H1 (cell line): ENCODE measurements at regions not wholly inside any gene's neighbourhood (a gene's known extent, or its start where the extent isn't known, plus 50 kb on each side); places are given as distances from the start of the nearest gene placed in this dataset.

Experiments
- CTCF ChIA-PET: fragments of 300-600 bp; sonication (Branson Sonifier 250); formaldehyde crosslinking; loops from one replicate; lab custom pipeline; 2021; ENCODE audit not compliant: partially characterized antibody; lab: Charles Lee
- POLR2A ChIA-PET: fragments of 300-600 bp; sonication (Branson Sonifier 250); formaldehyde crosslinking; loops from one replicate; lab custom pipeline; 2021; ENCODE audit warnings: inconsistent platforms; ENCODE audit not compliant: partially characterized antibody; lab: Charles Lee
- DNase-seq, 2 experiments: peaks; one replicate each; pipeline versions ENCODE4 v3.0.0 to v3.0.0-alpha.2; 2010 to 2022; ENCODE audit warnings: low spot score in 2 of 2, low read depth in 1 of 2, mixed read lengths in 1 of 2
- FAIRE-seq: peaks from 2 replicates; lab custom pipeline; 2011; peaks lifted over from hg19 to GRCh38; lab: Jason Lieb, UNC
- H2AFZ ChIP-seq: 2 replicates; pipeline ENCODE4 v1.8.1; 2012; ENCODE audit warnings: low read length, inconsistent platforms
- H2AK5ac ChIP-seq: 2 replicates; pipeline ENCODE4 v1.6.1; 2013; ENCODE audit warnings: low read depth, low read length
- H2BK120ac ChIP-seq: replicated peaks from 2 replicates; pipeline ENCODE3; 2013; ENCODE audit warnings: low read depth, low read length, inconsistent platforms
- H2BK12ac ChIP-seq: 2 replicates; pipeline ENCODE4 v1.6.1; 2013; ENCODE audit warnings: low read depth, low read length
- H2BK15ac ChIP-seq: 2 replicates; pipeline ENCODE4 v1.6.1; 2013; ENCODE audit warnings: low read length
- H2BK20ac ChIP-seq: 2 replicates; pipeline ENCODE4 v1.6.1; 2013; ENCODE audit warnings: low read length
- H2BK5ac ChIP-seq: 2 replicates; pipeline ENCODE4 v1.6.1; 2013; ENCODE audit warnings: low read depth, low read length
- H3K14ac ChIP-seq: 2 replicates; pipeline ENCODE4 v1.6.1; 2013; ENCODE audit warnings: inconsistent platforms; ENCODE audit not compliant: insufficient read length
- H3K18ac ChIP-seq: 2 replicates; pipeline ENCODE4 v1.6.1; 2013; ENCODE audit warnings: low read length; ENCODE audit errors: extremely low read depth
- H3K23ac ChIP-seq: 2 replicates; pipeline ENCODE4 v1.6.1; 2013; ENCODE audit warnings: inconsistent platforms; ENCODE audit not compliant: insufficient read length
- H3K23me2 ChIP-seq: 2 replicates; pipeline ENCODE4 v1.6.1; 2013; ENCODE audit warnings: low read depth, low read length
- H3K27ac ChIP-seq: 2 replicates; pipeline ENCODE4 v1.6.1; 2011; ENCODE audit warnings: low read depth, low read length, inconsistent platforms
- H3K27me3 ChIP-seq, 4 experiments: replicated peaks in 1 of 4; 1 replicate in 1 of 4; 2 replicates in 3 of 4; pipeline versions ENCODE4 v1.6.1 to v1.8.1; 2011 to 2013; ENCODE audit warnings: low read length in 3 of 4, mild to moderate bottlenecking in 3 of 4, inconsistent platforms in 2 of 4, mixed read lengths in 2 of 4, moderate library complexity in 1 of 4; ENCODE audit not compliant: control insufficient read depth in 3 of 4, insufficient read depth in 3 of 4; ENCODE audit errors: extremely low read depth in 1 of 4
- H3K36me3 ChIP-seq, 4 experiments: 2 replicates each; pipeline versions ENCODE4 v1.6.1 to v1.8.1; 2011 to 2013; ENCODE audit warnings: mild to moderate bottlenecking in 4 of 4, low read length in 3 of 4, moderate library complexity in 2 of 4, control low read depth in 1 of 4, inconsistent platforms in 1 of 4; ENCODE audit not compliant: insufficient read depth in 4 of 4, control insufficient read depth in 2 of 4
- H3K4ac ChIP-seq: replicated peaks from 2 replicates; pipeline ENCODE3; 2013; ENCODE audit warnings: low read length, low read depth, mixed read lengths, inconsistent platforms; ENCODE audit not compliant: insufficient read length
- H3K4me1 ChIP-seq, 4 experiments: replicated peaks in 1 of 4; 1 replicate in 1 of 4; 2 replicates in 3 of 4; pipeline versions ENCODE4 v1.6.1 to v1.8.1; 2011 to 2013; ENCODE audit warnings: low read length in 3 of 4, inconsistent platforms in 2 of 4, mixed read lengths in 1 of 4; ENCODE audit not compliant: insufficient read depth in 4 of 4, control insufficient read depth in 3 of 4
- H3K4me2 ChIP-seq, 2 experiments: 2 replicates each; pipeline versions ENCODE4 v1.6.1 to v1.8.1; 2011 to 2013; ENCODE audit warnings: low read depth in 2 of 2, low read length in 2 of 2, control low read depth in 1 of 2, inconsistent platforms in 1 of 2, mild to moderate bottlenecking in 1 of 2; ENCODE audit not compliant: insufficient read depth in 1 of 2
- H3K4me3 ChIP-seq, 4 experiments: fragments of 200-600, 300-600 bp in 1 of 4; sonication (generic), shearing (Covaris generic), sonication (Bioruptor Twin) in 1 of 4; 2 replicates each; pipeline versions ENCODE4 v1.5.1 to v1.8.1; 2011 to 2016; ENCODE audit warnings: low read length in 4 of 4, low read depth in 3 of 4, control low read depth in 2 of 4, inconsistent platforms in 2 of 4, mild to moderate bottlenecking in 2 of 4, mixed read lengths in 1 of 4, moderate library complexity in 1 of 4; ENCODE audit not compliant: insufficient read depth in 2 of 4; ENCODE audit errors: extremely low read depth in 1 of 4
- H3K56ac ChIP-seq: replicated peaks from 2 replicates; pipeline ENCODE3; 2013; ENCODE audit warnings: low read depth, mild to moderate bottlenecking, mixed read lengths, low read length, inconsistent platforms; ENCODE audit not compliant: insufficient read length
- H3K79me1 ChIP-seq: 2 replicates; pipeline ENCODE4 v1.6.1; 2013; ENCODE audit warnings: low read depth, low read length, control low read depth
- H3K79me2 ChIP-seq, 2 experiments: 2 replicates each; pipeline versions ENCODE4 v1.6.1 to v1.8.1; 2012 to 2013; ENCODE audit warnings: low read length in 2 of 2, mild to moderate bottlenecking in 2 of 2, inconsistent platforms in 1 of 2; ENCODE audit not compliant: insufficient read depth in 2 of 2, control insufficient read depth in 1 of 2
- H3K9ac ChIP-seq, 4 experiments: replicated peaks in 1 of 4; 1 replicate in 1 of 4; 2 replicates in 3 of 4; pipeline versions ENCODE4 v1.6.1 to v1.8.1; 2011 to 2013; ENCODE audit warnings: low read depth in 3 of 4, low read length in 3 of 4, control low read depth in 2 of 4, mild to moderate bottlenecking in 2 of 4, moderate library complexity in 2 of 4, inconsistent platforms in 1 of 4; ENCODE audit errors: extremely low read depth in 1 of 4
- H3K9me3 ChIP-seq, 2 experiments: 2 replicates each; pipeline versions ENCODE4 v1.6.1 to v1.8.1; 2012 to 2013; ENCODE audit warnings: mild to moderate bottlenecking in 2 of 2, moderate library complexity in 2 of 2, control low read depth in 1 of 2, inconsistent platforms in 1 of 2, low read depth in 1 of 2, low read length in 1 of 2, mixed read lengths in 1 of 2; ENCODE audit not compliant: insufficient read depth in 2 of 2
- H4K20me1 ChIP-seq, 2 experiments: replicated peaks in 1 of 2; 2 replicates each; pipeline versions ENCODE3 to v1.8.1; 2011 to 2013; ENCODE audit warnings: inconsistent platforms in 2 of 2, low read length in 2 of 2, mild to moderate bottlenecking in 1 of 2; ENCODE audit not compliant: insufficient read depth in 2 of 2, control insufficient read depth in 1 of 2
- H4K5ac ChIP-seq: 2 replicates; pipeline ENCODE4 v1.6.1; 2013; ENCODE audit warnings: low read length, low read depth, mixed read lengths, inconsistent platforms; ENCODE audit not compliant: insufficient read length
- H4K8ac ChIP-seq: 2 replicates; pipeline ENCODE4 v1.8.0; 2013; ENCODE audit warnings: mild to moderate bottlenecking, moderate library complexity, low read length, inconsistent platforms; ENCODE audit not compliant: insufficient read depth; ENCODE audit errors: extremely low read depth
- H4K91ac ChIP-seq: replicated peaks from 2 replicates; pipeline ENCODE3; 2013; ENCODE audit warnings: low read length, mixed read lengths, inconsistent platforms; ENCODE audit not compliant: insufficient read length
- EGR1 ChIP-seq: IDR thresholded peaks from 2 replicates; pipeline ENCODE4 v1.6.1; 2011; ENCODE audit warnings: low read depth, low read length, borderline replicate concordance
- GABPA ChIP-seq: IDR thresholded peaks from 2 replicates; pipeline ENCODE4 v1.6.1; 2011; ENCODE audit warnings: mild to moderate bottlenecking, low read length, moderate library complexity, borderline replicate concordance; ENCODE audit not compliant: insufficient read depth
- WGBS, 2 experiments: shearing (Covaris generic) in 1 of 2; methylation state at CpG; one replicate each; pipeline versions ENCODE4 v1.1.6 to v1.1.7; 2013 to 2015; ENCODE audit warnings: low lambda C conversion rate in 2 of 2, mixed read lengths in 2 of 2, inconsistent platforms in 1 of 2, low coverage in 1 of 2, missing lambda C conversion rate in 1 of 2; ENCODE audit not compliant: insufficient replicate concordance in 2 of 2, insufficient coverage in 1 of 2, insufficient read length in 1 of 2; ENCODE audit errors: extremely low coverage in 1 of 2, missing lambda C conversion rate in 1 of 2; 5-methylcytosine and 5-hydroxymethylcytosine counted together

GRCh38 chr3:144059481-144059880 lies 87.9 kb downstream of the DIPK2A start:
- TF ChIP-seq GABPA (no peak), EGR1 (no peak)
- TF ChIP-seq, all 59 proteins: peak for 0
- Histone ChIP-seq H3K18ac (no peak overlapping the region), H2BK12ac (no peak overlapping the region), H3K27ac (no peak overlapping the region), H3K23ac (no peak overlapping the region), H4K5ac (no peak overlapping the region), H3K4me1 (no peaks in the 10 kb centered on the region), H3K9ac (no peak overlapping the region), H3K79me1 (no peaks in the 10 kb centered on the region), H3K4ac (no peak overlapping the region), H3K23me2 (no peaks in the 10 kb centered on the region), H4K20me1 (no peaks in the 10 kb centered on the region), H2AK5ac (no peak overlapping the region), H3K36me3 (no peaks in the 10 kb centered on the region), H3K56ac (no peak overlapping the region), H3K9me3 (no peaks in the 10 kb centered on the region), H4K91ac (no peak overlapping the region), H2BK15ac (no peak overlapping the region), H2BK20ac (no peak overlapping the region), H3K4me3 (no peak overlapping the region), H3K4me2 (no peak overlapping the region), H3K27me3 (no peaks in the 10 kb centered on the region), H3K14ac (no peak overlapping the region), H4K8ac (no peak overlapping the region), H3K79me2 (no peaks in the 10 kb centered on the region), H2BK5ac (no peak overlapping the region), H2AFZ (no peak overlapping the region), H2BK120ac (no peak overlapping the region)
- ChIA-PET CTCF (no interaction called here), POLR2A (no interaction called here)
- DNase-seq, result no peak
- no peak for FAIRE-seq
- 95% methylated on average over 1 of the region's 1 CpG; no CpG with 5 or more reads in 1 of the 2 experiments for WGBS, 2 experiments
